ENCODE measurements at regions not wholly inside any gene's neighbourhood (a gene's known extent, or its start where the extent isn't known, plus 50 kb on each side); places are given as distances from the start of the nearest gene placed in this dataset.

DNA sequence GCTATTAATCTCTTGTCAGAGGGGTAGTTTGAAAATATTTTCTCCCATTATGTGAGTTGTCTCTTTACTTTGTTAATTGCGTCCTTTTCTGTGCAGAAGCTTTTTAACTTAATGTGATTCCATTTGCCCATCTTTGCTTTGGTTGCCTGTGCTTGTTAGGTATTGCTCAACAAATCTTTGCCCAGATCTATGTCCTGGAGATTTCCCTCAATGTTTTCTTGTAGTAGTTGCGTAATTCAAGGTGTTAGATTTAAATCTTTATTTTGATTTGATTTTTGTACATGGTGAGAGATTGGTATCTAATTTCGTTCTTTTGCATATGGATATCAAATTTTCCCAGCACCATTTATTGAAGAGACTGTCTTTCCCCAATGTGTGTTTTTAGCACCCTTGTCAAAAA, 567.2 kb downstream of the DNAJB9 start:
- no peak for DNase-seq

DNA sequence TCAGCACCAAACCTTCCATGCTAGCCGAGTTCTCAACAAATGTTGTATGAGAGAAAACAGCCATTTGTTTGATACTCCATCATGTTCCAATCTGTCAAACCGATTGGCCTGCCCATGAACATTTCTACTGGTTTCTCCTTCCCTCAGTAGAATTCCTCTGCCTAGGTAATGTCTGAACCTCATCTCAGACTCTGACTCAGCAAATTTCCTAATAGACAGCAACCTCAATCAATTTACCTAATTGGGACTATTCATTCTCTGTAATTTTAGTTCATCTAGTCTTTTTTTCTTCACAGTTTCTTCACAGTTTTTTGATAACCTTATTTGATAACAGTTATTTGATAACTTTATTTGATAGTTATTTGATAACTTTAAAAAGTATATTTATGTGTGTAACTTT, 585.1 kb downstream of the DNAJB9 start:
- no peak for DNase-seq

DNA sequence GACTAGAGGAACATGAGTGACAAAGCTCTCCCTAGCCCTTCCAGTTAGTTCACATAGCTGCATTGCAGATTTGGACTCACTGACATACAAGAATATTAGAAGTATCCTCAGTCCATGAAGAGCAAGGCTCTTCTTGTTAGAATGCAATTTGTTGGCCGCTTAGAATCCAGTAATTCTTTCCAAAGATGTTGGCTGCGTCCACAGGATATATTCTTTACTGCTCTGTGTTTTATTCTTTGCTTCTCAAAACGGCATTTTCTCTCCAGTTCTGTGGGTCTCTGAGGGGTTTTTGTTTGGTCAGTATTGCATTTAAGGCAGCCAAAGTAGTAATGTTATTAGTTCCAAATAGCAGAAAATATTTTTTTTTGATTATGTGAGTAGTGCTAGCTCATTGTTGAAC, 588.6 kb downstream of the DNAJB9 start:
- no peak for DNase-seq

DNA sequence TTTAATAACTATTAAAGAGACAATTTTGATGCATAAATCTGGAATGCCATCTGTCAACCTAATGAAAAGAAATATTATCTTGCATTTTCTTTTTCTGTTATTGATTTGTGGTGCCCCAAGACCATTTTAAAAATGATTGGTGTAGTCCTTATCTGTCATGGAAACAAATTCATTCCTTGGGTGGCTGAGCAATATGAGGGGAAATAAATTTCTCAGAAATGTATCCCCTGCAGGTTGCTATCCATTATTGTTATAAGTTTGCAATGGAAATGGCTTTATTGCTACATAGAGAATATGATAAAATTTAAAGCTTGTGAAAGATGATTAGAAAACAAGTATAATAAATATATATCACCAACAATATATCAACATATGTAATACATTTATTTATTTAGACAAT, 607.0 kb downstream of the DNAJB9 start:
- no peak for DNase-seq

DNA sequence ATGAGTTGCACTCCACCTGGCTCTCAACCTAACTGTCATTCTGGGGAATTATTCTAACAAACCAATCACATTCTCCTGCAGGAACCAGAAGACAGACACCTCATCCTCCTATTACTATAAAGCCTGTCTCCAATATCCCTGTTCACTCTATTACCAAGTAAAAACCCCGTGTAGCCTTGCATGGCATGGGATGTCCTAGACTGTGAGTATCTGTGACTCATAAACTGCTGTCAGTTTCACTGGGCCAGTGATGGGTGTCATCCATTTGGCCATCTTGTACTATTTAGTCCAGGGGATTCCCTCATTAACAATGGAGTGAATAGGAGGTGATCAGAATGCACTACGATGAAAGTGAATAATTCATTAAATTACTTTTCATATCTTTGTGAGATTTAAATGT, 608.7 kb downstream of the DNAJB9 start:
- DNase-seq, result no peak

DNA sequence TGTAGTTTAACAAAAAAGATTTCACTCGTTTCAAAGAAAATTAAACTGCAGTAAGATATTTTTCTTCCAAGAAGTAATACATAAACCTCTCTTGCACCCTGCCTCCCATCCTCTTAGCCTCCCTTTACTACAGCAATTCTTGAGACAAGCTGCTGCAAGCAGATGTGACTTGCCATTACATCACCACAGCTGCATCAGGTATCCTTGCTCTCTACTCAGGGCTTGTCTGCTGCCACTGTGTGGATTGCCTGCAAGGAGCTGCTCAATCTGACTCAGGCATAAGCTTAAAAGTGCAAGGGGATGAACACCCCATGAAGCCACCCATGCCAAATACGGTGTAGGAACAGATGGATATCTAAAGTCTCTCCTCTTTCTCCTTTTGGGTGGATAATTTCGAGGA, 609.9 kb downstream of the DNAJB9 start:
- DNase-seq, result no peak

DNA sequence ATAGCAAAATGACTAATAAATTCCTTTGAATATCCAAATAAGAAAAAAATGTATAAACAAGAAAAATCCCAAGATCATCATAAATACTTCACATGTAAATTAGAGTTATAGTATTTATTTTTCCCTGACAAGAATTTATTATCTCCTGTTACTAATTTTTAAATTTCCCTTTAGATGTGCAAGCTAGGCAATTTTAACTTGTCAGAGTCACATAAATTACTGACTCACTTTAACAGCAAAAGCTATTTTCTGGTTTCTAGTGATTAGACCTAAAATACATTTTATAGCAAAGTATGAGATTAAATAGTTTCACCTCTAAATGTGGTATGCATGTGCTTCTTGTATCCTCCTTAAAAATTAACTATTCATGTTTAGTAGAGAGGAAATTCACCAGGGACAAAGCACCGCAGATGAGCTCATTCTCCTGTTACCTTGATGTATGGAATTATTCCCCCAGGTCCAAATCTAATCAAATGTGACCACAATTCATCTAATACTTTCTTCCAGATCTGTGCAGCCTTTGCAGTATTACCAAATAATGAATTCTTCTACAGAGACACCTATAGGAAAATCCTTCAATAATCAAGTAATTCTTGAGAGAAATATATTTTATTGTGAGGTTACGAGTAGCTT, 621.2 kb downstream of the DNAJB9 start:
- no peak for DNase-seq

DNA sequence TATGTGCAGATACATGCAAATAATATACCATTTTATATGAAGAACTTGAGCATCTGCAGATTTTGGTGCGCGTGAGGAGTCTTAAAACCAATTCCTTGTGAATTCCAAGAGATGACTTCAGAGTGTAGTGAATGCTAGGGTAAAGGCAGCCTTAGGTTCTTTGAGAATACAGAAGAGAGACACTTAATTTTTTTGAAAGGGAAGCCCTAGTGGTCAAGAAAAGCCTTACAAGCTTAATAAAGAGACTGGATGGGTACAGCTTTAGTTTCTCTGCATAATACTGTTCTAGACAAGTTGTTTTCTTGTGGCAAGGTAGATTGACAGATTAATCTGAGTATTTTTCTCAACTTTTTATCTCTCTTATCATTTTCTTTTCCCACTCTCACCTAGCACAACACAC, 636.5 kb downstream of the DNAJB9 start:
- DNase-seq, result no peak

DNA sequence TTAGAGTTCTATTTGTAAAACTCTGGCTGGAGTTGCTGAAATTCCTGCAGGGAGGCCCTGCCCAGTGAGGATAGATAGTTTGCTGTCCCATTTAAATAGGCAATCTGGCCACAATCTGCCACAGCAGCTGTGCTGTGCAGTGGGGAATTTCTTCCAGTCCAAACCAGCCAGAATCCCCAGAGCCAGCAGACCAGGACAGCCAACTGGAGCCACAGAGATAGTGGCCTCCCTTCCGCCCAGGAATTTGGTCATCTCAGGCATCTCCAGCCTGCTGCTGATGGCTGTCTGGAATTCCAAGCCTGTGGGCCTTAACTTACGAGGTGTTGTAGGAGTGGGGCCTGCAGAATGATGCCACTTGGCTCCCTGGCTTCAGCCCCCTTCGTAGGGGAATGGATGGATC, 643.4 kb downstream of the DNAJB9 start:
- no peak for DNase-seq

DNA sequence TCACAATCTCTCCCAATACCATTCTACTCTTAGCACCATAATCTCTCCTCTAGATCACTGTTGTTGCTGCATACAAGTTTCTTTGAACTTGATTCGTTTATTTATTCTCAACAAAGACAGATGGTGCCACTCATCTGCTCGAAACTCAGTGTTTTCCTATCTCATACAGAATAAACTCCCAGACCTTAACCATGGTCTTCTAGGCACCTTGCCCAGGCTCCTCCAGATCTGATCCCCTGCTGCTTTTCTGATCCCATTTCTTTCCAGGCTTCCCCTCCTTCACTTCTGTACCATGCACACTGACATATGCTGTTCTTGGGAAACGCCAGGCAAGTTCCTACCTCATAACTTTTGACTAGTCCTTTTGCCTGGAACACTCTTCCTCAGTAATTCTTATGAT, 645.7 kb downstream of the DNAJB9 start:
- no peak for DNase-seq

DNA sequence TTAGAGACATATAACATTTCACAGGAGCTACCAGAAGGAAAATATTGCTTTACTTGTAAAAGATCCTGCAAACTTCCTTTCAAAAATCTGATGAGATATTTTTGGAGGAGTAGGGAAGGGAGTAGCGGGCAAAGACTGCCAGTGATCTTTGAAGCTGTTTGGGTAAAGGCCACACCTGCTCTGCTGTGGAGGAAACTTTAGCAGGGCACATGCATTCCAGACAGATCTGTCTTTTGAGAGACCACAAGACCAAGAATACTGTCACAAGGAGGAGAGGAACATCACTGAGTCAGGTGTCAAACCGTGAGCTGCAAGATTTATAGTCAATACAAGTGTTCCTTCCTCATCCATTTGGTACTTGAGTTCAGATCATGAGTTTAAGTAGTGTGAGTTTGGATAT, 654.4 kb downstream of the DNAJB9 start:
- DNase-seq, result no peak

DNA sequence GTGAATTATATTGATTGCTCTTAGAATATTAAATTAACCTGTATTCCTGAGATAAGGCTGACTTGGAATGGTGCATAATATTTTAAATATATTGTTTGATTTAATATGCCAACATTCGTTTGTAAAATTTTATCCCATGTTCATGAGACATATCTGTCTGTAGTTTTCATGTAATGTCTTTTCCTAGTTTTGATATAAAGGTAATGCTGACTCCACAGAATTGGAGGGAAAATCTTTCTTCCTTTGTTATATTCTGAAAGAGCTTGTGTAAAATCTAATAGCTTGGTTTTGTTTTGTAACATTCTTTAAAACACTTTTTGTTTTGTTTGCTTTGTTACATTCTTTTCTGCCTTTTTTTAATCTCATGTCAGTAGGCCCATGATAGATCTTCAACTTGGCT, 657.0 kb downstream of the DNAJB9 start:
- no peak for DNase-seq

DNA sequence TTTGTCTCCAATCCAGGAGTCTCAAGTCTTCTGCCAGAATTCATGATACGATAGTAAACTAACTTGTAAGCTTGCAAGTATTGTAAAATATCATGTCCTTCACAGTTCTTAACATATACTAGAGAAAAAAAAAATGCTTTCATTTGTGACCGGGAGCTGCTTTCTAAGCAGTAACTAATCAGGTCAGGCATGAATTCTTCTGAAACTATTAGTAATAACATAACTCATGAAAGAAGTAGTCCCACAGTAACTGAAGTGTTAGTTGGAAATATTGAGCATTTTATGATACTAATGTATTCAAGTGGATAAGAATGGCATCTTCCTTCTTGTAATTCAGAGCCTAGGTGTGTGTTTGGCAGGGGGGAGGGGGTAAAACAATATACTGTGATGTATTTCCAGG, 665.6 kb downstream of the DNAJB9 start:
- DNase-seq, result no peak

DNA sequence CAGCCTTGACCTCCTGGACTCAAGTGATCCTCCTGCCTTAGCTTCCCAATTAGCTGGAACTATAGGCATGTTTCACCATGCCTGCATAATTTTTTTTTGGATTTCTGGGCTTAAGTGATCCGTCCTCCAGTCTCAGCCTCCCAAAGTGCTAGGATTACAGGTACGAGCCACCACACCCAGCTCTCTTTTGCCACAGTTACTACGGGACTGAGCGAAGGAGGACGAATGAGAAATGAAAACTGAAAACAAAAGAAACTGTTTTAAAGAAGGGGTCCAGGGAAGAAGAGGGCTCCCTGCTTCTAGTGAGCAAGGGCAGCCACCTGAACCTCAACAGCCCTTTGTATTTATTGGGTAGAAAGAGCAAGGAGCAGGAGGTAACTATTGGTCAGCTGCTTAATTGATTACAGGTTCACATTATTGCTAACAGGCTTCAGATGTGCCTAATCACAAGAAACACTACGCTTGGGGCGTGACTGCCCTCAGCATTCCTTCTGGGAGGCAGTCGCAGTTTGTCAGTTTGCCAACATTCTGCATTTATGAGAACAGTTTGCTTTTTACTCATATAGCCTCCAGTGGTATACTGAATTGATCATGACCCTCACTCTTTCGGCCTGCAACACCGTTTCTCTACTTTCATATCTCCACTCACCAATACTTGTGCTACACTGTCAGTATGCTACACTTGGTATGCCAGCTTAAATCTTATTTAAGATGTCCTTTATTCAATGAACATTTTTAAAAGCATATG, 676.8 kb downstream of the DNAJB9 start:
- DNase-seq, result no peak

DNA sequence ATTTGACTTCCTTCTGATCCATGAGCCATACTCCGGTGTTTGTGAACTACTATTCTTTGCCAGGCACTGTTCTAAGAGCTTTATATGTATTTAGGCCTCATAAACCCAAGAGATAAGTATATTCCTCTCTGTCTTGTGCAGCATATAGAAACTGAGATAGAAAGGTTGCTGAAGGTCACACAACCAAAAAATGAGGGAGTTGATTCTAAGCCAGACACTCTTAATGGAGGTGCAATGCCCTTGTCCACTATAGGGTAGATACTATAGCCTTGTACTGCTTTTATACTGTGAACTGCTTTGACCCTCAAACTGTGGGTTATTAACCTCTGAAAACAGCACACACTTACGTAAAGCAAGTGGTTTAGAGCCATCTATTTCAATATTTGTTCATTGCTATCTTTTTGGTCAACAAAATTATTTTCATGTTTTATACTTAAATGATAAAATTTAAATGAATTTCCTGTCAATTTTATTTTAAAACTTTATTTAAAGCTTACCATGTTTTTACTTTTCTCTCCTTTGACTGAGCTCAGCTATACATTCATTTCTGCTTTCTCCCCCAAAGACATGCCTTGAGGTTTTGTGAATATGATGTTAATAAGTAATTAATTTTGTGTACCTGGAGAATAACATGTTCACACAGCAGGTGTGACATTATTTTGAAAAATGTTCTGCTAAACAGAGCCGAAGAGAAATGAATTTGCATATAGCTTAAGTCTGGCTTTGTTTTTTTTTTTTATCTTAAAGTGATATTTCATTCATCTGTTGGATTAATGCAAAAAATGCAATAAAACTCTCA, 687.3 kb downstream of the DNAJB9 start:
- no peak for DNase-seq

DNA sequence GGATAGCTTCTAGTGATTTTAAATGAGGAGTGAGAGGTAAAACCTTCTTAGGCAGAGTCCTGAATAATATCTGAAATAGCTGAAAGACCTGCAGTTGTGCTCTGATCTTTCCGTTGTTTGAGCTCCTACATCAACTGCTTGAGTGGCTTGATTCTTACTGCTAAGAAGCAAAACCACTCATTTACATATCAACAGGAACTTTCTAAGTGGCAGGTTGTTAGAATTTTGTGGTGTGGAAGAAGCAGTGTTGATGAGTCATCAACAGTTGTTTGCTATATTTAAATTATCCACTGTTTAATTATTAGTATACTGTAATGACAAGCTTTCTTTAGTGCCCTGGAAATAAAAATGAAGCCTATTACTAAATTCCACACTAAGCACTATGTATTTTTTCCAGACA, 689.5 kb downstream of the DNAJB9 start:
- DNase-seq, result no peak

DNA sequence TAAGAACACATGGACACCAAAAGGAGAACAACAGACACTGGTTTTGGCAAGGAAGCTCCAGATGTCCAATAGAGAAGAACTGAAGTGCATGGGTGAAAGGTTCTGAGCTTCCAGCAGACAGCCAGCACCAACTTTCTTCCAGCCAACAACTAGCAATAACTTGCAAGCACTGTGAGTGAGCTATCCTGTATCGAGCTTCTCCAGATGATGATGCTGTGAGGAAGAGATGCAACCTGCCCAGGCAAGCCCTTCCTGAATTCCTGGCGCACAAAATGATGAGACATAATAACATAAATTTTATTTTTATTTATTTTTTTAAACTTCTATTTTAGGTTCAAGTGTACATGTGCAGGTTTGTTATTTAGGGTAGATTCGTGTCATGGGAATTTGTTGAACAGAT, 692.1 kb downstream of the DNAJB9 start:
- no peak for DNase-seq

DNA sequence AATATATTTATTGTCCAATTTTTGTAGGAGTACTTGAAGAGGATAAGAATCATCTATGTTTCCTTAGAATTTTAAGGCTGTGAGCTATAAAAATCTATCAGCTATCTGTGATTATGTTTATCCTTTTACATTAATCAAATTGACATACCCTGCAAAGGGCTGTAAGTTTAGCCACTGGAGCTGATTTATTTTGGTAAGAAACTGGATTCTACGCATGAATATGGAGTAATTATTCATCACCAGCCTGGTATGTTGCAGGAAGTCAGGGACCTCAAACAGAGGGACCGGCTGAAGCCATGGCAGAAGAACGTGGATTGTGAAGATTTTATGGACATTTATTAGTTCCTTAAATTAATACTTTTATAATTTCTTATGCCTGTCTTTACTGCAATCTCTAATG, 696.9 kb downstream of the DNAJB9 start:
- no peak for DNase-seq

DNA sequence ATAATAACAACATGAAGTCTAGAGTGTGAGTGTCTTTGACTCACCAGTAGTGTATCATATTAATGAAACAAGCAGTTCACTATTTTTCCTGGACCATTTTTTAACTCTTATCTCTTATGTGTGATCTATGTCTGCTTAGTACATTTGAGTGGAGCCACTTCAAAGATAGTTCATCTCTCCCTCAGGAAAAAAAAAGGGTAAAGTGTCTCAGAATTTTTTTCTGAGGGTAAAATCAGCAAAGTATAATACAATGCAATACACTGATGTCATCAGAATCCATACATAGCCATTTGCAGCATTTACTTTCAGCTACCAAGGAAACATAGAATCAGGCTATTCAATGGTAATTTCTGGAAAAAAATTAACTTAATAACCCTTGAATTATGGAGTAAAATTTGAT, 706.7 kb downstream of the DNAJB9 start:
- DNase-seq, result no peak

DNA sequence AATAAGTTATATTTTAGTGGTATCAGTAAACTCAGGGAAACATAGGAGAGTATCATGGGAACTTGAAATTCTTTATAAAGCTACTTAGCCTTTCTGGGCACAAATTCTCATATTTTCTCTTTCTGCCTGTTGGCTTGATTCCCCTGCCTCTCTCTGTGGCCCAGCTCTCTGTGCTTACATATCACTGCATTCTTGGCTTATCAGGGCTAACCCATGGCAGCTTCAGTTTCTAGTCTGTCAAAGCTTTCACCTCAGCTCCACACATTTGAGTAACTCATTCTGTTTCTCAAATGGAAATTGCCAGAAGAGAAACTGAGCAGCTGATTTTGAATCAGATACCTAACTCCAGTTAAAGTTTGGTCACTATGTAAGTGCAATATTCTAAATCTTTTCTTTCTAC, 713.1 kb downstream of the DNAJB9 start:
- DNase-seq, result no peak

DNA sequence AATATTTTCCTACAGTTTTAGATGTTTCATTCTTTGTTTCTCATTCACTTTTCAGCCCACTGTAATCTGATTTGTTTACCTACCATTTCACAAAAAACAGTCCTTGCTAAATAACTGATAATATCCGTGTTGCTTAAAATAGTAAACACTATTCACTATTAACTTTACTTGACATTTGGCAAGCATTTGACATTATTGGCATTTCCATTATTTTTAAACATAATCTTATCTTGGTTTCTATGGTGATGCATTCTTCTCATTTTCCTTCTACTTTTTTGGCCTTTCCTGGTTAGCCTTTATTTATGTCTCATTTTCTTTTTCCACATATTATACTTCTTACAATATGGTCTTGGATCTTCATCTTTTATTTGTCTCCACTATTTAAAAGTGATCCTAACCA, 715.3 kb downstream of the DNAJB9 start:
- DNase-seq, result no peak

DNA sequence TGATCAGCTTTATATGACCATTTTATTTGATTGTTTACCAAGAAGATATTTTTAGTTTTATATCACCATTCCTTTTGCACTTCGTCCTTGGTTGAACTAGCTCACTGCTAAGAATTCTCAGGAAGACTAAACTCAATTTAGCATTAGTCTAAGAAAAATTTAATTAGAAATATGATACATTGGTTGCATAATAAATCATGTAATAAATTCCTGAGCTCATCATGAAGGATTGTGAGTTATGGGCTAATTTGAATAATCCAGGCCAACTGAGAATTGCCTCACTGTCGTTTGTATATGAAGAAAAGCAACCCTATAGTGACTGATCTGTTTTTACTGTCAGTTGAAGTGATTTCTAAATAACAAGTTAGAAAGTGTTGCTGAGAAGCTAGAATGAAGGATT, 725.5 kb downstream of the DNAJB9 start:
- DNase-seq, result no peak

DNA sequence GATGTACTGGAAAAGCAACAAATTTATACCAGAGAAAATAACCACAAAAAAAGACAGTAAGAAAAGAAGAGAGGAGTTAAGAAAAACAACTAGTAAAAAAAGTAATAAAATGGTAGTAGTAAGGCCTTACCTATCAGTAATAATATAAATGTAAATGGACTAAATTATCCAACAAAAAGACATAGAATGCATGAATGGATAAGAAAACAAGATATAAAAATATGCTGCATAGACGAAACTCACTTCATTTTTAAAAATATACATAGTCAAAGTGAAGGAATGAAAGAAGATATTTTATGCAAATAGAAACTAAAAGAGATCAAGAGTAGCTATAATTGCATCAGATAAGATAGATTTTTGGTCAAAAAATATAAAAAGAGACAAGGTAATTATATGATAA, 739.1 kb downstream of the DNAJB9 start:
- no peak for DNase-seq

DNA sequence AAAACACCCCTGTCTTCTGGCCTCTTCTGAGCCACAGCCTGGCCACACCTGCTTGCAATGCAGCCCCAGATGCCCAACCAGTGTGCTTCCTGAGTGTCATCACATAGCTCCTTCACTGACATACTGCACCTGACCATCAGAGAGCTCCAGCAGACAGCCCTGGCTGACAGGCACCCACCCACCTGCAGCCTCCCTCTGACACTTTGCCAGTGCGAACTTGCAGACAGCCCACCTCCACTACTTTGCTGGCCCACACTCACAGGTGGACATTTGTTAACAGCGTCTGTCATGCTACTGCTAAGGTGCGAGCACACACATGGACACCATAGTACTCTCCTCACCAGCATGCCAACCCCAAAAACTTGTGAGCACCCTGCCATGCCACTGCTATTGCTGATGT, 740.1 kb downstream of the DNAJB9 start:
- no peak for DNase-seq

Measured in right kidney (tissue), 1 donor.